OCI-LY7 (cell line): ENCODE measurements at regions not wholly inside any gene's neighbourhood (a gene's known extent, or its start where the extent isn't known, plus 50 kb on each side); places are given as distances from the start of the nearest gene placed in this dataset.

Experiments used
- EZH2phosphoT487 ChIP-seq: fragments of 200-600 bp; sonication (generic); IDR thresholded peaks from 2 replicates; pipeline ENCODE4 v1.6.1; 2018; ENCODE audit warnings: low read depth, borderline replicate concordance, mild to moderate bottlenecking, mixed run types, antibody characterized with exemption, low read length, moderate library complexity, mixed read lengths
- TF ChIP-seq, protein P1 (sequence below): fragments of 200-600 bp; sonication (generic); conservative IDR thresholded peaks from 2 replicates; pipeline ENCODE4 v1.5.1; 2014; ENCODE audit warnings: mild to moderate bottlenecking, antibody characterized with exemption, low read length, moderate library complexity, mixed read lengths

DNA sequence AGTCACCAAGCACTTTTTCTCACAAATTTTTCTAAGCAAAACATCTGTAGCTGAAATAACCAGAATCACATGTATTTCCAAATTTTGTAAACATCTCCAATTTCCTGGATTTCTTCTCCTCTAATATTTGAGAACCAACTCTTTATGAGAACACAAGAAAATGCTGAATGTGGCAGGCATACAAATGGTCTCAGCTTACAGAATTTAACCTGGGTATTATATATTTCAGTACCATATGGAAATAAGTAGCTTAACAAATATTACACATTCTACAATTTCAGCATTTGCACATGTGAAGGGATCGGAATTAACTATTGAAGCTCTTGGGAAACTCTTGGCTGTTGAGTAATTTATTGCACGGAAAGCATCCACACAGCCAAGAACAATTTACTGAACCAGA lies 92.5 kb downstream of the TBXT start:
- TF ChIP-seq, protein P1, sequence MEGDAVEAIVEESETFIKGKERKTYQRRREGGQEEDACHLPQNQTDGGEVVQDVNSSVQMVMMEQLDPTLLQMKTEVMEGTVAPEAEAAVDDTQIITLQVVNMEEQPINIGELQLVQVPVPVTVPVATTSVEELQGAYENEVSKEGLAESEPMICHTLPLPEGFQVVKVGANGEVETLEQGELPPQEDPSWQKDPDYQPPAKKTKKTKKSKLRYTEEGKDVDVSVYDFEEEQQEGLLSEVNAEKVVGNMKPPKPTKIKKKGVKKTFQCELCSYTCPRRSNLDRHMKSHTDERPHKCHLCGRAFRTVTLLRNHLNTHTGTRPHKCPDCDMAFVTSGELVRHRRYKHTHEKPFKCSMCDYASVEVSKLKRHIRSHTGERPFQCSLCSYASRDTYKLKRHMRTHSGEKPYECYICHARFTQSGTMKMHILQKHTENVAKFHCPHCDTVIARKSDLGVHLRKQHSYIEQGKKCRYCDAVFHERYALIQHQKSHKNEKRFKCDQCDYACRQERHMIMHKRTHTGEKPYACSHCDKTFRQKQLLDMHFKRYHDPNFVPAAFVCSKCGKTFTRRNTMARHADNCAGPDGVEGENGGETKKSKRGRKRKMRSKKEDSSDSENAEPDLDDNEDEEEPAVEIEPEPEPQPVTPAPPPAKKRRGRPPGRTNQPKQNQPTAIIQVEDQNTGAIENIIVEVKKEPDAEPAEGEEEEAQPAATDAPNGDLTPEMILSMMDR: no peak
- TF ChIP-seq EZH2phosphoT487: no peak
